Stomach (tissue), 8 donors: ENCODE measurements at regions not wholly inside any gene's neighbourhood (a gene's known extent, or its start where the extent isn't known, plus 50 kb on each side); places are given as distances from the start of the nearest gene placed in this dataset.

Experiments
- DNase-seq, 2 donors: peaks; one replicate each; pipeline versions ENCODE4 v3.0.0 to v3.0.0-alpha.2; 2013 to 2019
- H3K27ac ChIP-seq, 5 donors: fragments of 200-600 bp in 4 of 5; sonication (generic) in 4 of 5; one replicate each; pipeline ENCODE4 v1.5.1; 2013 to 2019; ENCODE audit warnings: mild to moderate bottlenecking in 1 of 5, moderate library complexity in 1 of 5
- H3K27me3 ChIP-seq, 3 donors: fragments of 200-600 bp; sonication (generic); one replicate each; pipeline ENCODE4 v1.5.1; 2017 to 2019; ENCODE audit warnings: mixed run types in 1 of 3
- H3K36me3 ChIP-seq, 4 donors: fragments of 200-600 bp; sonication (generic); 1 replicate in 3 of 4; 2 replicates in 1 of 4; pipeline ENCODE4 v1.5.1; 2016 to 2019
- H3K4me1 ChIP-seq, 4 donors: fragments of 200-600 bp; sonication (generic); one replicate each; pipeline ENCODE4 v1.5.1; 2016 to 2019
- H3K4me3 ChIP-seq, 4 donors: fragments of 200-600 bp; sonication (generic) in 3 of 4; one replicate each; pipeline ENCODE4 v1.5.1; 2016 to 2019; ENCODE audit warnings: mild to moderate bottlenecking in 1 of 4
- H3K9me3 ChIP-seq, 4 donors: fragments of 200-600 bp; sonication (generic); one replicate each; pipeline ENCODE4 v1.5.1; 2016 to 2019
- CTCF ChIP-seq, 7 experiments: fragments of 450-650 bp in 4 of 7; fragments of 200-600 bp in 3 of 7; sonication (generic) in 3 of 7; IDR thresholded peaks; one replicate each; pipeline ENCODE4 v1.5.1; 2016 to 2019; ENCODE audit warnings: antibody characterized with exemption in 7 of 7, control low read depth in 2 of 7, mild to moderate bottlenecking in 1 of 7
- EP300 ChIP-seq: sonication (generic); formaldehyde crosslinking; IDR thresholded peaks from one replicate; pipeline ENCODE4 v1.6.1; 2017; ENCODE audit warnings: antibody characterized with exemption
- POLR2A ChIP-seq, 4 donors: fragments of 450-650 bp; IDR thresholded peaks; one replicate each; pipeline ENCODE4 v1.6.1; 2016; ENCODE audit warnings: antibody characterized with exemption in 4 of 4, control low read depth in 2 of 4, mild to moderate bottlenecking in 1 of 4, moderate library complexity in 1 of 4
- POLR2AphosphoS5 ChIP-seq, 3 donors: sonication (generic); formaldehyde crosslinking; IDR thresholded peaks; one replicate each; pipeline ENCODE4 v1.6.1; 2016; ENCODE audit warnings: antibody characterized with exemption in 3 of 3
- WGBS, 5 donors: extraction: QIAGEN DNeasy Blood & Tissue Kit in 3 of 5; methylation state at CpG; one replicate each; pipeline versions ENCODE4 v1.1.5 to v1.1.7; 2013 to 2018; 5-methylcytosine and 5-hydroxymethylcytosine counted together
- intact Hi-C: fragments of 100-400 bp; cut with DNase I; formaldehyde crosslinking; loops from one replicate; pipeline ENCODE4 v1.15.1; 2023; ENCODE audit warnings: low total_unique reads
- donor health status: healthy with polysubstance abuse.
- donor health status: Bipolar disorder and iron deficiency.
- donor health status: healthy.

DNA sequence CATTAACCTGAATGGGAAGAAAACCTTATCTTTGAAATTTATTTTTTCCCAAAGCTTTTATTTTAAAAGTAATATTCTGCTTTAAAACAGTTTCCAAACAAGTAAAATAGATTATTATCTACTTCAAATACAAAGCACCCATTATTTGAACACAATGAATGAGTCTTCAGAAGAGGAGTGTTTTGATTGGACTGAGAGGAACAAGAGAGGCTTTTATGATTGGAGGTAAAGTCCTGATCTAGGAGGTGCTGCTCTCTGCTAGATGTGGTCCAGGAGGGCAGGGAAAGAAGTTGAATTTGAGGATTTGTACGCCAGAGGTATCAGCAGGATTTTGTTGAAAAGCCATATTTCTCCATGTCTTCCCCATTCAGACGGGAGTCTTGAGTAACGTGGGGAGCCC, 900.7 kb downstream of the SOCS6 start:
- H3K4me3 ChIP-seq, result no peak overlapping the region
- no peaks in the 10 kb centered on the region for H3K27me3 ChIP-seq
- no peaks in the 10 kb centered on the region for H3K36me3 ChIP-seq
- H3K4me1 ChIP-seq, result no peaks in the 10 kb centered on the region
- intact Hi-C loops, result no loop called here
- no peak for TF ChIP-seq POLR2A (IDR thresholded peaks at IDR 0.05)
- no peak for TF ChIP-seq EP300
- TF ChIP-seq POLR2AphosphoS5 (IDR thresholded peaks at IDR 0.05), result no peak
- no peak for TF ChIP-seq CTCF (IDR thresholded peaks at IDR 0.05)
- no peaks in the 10 kb centered on the region for H3K9me3 ChIP-seq
- 72 to 83% (median 79%) methylated on average over 3 of the region's 3 CpGs for WGBS, 5 donors
- no peak for DNase-seq
- no peak overlapping the region for H3K27ac ChIP-seq

DNA sequence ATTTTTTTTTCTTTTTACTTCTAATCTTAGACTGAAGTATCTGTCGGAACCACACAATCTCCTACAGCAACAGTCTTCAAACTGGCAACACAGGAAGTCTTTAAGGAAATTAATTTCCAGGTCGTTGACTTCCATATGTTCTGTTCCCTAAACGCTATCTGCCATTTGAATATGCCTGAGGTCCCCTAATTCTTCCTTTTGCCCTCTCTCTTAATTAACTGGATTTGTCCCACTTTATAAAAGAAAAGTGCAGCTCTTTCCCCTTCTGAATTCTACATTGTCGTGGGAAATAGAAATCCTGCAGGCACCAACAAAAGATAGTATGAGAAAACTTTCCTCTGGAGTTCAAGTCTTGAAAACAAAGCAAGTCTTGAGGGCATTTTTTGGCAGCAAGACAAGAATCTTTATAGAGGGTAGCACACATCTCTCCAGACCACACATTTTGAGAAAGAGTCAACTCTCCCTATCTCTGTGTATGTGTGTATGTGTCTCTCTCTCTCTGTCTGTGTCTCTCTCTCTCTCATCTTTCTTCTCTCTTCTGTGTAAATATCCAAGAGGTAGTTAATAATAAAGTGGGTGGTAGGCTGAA, 879.8 kb downstream of the SOCS6 start:
- H3K27me3 ChIP-seq, result no peaks in the 10 kb centered on the region
- H3K4me1 ChIP-seq, result no peaks in the 10 kb centered on the region
- TF ChIP-seq POLR2AphosphoS5 (IDR thresholded peaks at IDR 0.05), result no peak
- no peak for TF ChIP-seq POLR2A (IDR thresholded peaks at IDR 0.05)
- no peak for TF ChIP-seq CTCF (IDR thresholded peaks at IDR 0.05)
- no peak for TF ChIP-seq EP300
- H3K36me3 ChIP-seq, result no peaks in the 10 kb centered on the region
- intact Hi-C loops, result no loop called here
- peaks cover 0 to 18% (median 2%) of the 10 kb centered on the region in 4 donors for H3K9me3 ChIP-seq
- H3K4me3 ChIP-seq, result no peak overlapping the region
- peak in 1 of 2 donors; percentile 17 for DNase-seq
- WGBS, 5 donors, result 34 to 58% (median 56%) methylated on average over 4 of the region's 4 CpGs
- no peak overlapping the region for H3K27ac ChIP-seq

GRCh38 chr18:71136487-71136886, 847.6 kb downstream of the SOCS6 start:
- no peak for DNase-seq
- intact Hi-C loops, result no loop called here
- Histone ChIP-seq H3K36me3 (no peaks in the 10 kb centered on the region), H3K9me3 (peaks cover 0 to 1% (median 0%) of the 10 kb centered on the region in 4 donors), H3K27ac (no peak overlapping the region), H3K4me1 (no peaks in the 10 kb centered on the region), H3K4me3 (no peak overlapping the region), H3K27me3 (no peaks in the 10 kb centered on the region)
- TF ChIP-seq POLR2A (IDR thresholded peaks at IDR 0.05), result no peak
- TF ChIP-seq EP300, result no peak
- no peak for TF ChIP-seq POLR2AphosphoS5 (IDR thresholded peaks at IDR 0.05)
- no peak for TF ChIP-seq CTCF (IDR thresholded peaks at IDR 0.05)
- 40 to 51% (median 46%) methylated on average over 3 of the region's 3 CpGs for WGBS, 5 donors

GRCh38 chr18:71134122-71134521, 845.3 kb downstream of the SOCS6 start:
- no peaks in the 10 kb centered on the region for H3K36me3 ChIP-seq
- intact Hi-C loops, result no loop called here
- no peak overlapping the region for H3K27ac ChIP-seq
- 65 to 75% (median 73%) methylated on average over 4 of the region's 4 CpGs for WGBS, 5 donors
- no peaks in the 10 kb centered on the region for H3K27me3 ChIP-seq
- H3K4me3 ChIP-seq, result no peak overlapping the region
- H3K4me1 ChIP-seq, result no peaks in the 10 kb centered on the region
- DNase-seq, result no peak
- TF ChIP-seq POLR2AphosphoS5 (IDR thresholded peaks at IDR 0.05), result no peak
- TF ChIP-seq POLR2A (IDR thresholded peaks at IDR 0.05), result no peak
- no peak for TF ChIP-seq EP300
- no peak for TF ChIP-seq CTCF (IDR thresholded peaks at IDR 0.05)
- peaks cover 0 to 9% (median 0%) of the 10 kb centered on the region in 4 donors for H3K9me3 ChIP-seq
